ENCODE measurements at regions not wholly inside any gene's neighbourhood (a gene's known extent, or its start where the extent isn't known, plus 50 kb on each side); places are given as distances from the start of the nearest gene placed in this dataset.
A peak's percentile ranks its signal among the peaks of the same experiment; 100 is the strongest.

DNA sequence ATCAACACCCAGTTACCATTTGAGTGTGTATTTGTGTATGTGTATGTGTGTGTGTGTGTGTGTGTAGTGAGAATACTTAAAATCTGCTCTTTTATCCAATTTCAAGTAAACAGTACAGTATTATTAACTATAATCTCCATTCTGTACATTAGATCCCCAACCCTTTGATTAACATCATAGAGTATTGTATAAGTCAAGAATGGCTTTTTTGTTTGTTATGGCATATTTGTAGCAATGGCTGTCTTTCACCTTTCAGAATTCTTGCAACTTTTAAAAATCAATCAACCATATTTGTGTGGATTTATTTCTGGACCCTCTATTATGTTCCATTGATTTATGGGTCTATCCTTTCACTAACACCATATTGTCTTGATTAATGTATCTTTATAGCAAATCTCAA lies 779.3 kb upstream of the MIR17HG start:
- no peak overlapping the region for H3K4me3 ChIP-seq (replicated peaks; ENCODE audit: low read depth, low read length)
- TF ChIP-seq, protein P1, sequence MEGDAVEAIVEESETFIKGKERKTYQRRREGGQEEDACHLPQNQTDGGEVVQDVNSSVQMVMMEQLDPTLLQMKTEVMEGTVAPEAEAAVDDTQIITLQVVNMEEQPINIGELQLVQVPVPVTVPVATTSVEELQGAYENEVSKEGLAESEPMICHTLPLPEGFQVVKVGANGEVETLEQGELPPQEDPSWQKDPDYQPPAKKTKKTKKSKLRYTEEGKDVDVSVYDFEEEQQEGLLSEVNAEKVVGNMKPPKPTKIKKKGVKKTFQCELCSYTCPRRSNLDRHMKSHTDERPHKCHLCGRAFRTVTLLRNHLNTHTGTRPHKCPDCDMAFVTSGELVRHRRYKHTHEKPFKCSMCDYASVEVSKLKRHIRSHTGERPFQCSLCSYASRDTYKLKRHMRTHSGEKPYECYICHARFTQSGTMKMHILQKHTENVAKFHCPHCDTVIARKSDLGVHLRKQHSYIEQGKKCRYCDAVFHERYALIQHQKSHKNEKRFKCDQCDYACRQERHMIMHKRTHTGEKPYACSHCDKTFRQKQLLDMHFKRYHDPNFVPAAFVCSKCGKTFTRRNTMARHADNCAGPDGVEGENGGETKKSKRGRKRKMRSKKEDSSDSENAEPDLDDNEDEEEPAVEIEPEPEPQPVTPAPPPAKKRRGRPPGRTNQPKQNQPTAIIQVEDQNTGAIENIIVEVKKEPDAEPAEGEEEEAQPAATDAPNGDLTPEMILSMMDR (IDR thresholded peaks at IDR 0.05; ENCODE audit: low read length, missing control alignments) = no peak
- DNase-seq (ENCODE audit: low read depth) = no peak

DNA sequence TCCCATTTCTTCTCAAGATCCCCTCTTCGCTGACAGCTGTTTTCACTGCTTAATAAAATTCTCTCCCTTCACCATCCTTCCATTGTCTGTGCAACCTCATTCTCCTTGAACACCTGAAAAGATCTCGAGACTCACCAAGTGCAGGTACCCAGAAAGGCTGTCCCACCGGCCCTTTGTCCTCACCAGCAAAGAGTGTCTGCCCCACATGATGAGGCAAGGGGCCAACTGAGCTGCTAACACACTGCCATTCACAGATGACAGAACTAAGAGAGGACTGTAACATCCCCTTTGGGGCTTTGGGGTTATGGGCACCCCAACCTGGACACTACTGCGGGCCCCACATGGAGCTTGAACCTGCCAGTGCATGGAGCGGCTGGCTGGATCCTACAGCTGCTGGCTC lies 771.4 kb upstream of the MIR17HG start:
- DNase-seq (ENCODE audit: low read depth) = no peak
- H3K4me3 ChIP-seq (replicated peaks; ENCODE audit: low read depth, low read length) = no peak overlapping the region
- TF ChIP-seq, protein P1 (IDR thresholded peaks at IDR 0.05; ENCODE audit: low read length, missing control alignments) = no peak

DNA sequence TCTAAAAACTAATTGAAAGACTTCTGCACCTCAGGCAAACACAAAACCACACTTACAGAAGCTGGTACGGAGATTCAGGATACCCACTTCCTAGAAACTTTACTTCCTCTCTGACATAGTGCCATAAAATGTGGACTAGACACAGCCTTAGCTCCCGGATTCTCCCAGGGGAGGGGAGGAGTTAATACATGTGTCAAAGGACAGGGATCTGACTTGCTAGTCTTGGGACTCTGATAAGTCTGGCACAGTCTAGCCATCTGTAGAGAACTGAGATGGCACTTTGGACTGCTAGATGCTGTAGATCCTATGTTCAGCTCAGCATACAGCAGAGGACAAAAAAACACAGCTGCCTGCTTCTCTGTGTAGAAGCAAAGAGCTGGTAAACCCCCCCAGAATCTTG lies 769.8 kb upstream of the MIR17HG start:
- DNase-seq (ENCODE audit: low read depth) = no peak
- TF ChIP-seq, protein P1 (IDR thresholded peaks at IDR 0.05; ENCODE audit: low read length, missing control alignments) = no peak
- no peak overlapping the region for H3K4me3 ChIP-seq (replicated peaks; ENCODE audit: low read depth, low read length)

DNA sequence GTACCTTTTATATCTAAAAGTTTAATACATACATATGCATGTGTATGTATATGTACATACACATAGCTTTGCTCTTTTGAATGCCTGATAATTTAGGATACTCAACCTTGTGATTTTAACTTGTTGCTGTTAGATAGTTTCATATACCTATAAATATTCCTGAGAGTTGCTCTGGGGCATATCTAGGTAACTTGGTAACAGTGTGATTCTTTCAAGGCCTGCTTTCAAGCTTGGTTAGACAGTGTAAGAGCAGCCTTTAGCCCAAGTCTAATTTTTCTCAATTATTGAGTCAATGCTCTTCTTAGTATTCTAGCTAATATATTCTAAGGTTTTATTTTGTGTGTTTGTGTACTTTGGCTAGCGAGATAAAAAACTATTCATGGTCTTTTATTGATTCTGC lies 762.1 kb upstream of the MIR17HG start:
- no peak for DNase-seq (ENCODE audit: low read depth)
- TF ChIP-seq, protein P1 (IDR thresholded peaks at IDR 0.05; ENCODE audit: low read length, missing control alignments) = no peak
- H3K4me3 ChIP-seq (replicated peaks; ENCODE audit: low read depth, low read length) = no peak overlapping the region

DNA sequence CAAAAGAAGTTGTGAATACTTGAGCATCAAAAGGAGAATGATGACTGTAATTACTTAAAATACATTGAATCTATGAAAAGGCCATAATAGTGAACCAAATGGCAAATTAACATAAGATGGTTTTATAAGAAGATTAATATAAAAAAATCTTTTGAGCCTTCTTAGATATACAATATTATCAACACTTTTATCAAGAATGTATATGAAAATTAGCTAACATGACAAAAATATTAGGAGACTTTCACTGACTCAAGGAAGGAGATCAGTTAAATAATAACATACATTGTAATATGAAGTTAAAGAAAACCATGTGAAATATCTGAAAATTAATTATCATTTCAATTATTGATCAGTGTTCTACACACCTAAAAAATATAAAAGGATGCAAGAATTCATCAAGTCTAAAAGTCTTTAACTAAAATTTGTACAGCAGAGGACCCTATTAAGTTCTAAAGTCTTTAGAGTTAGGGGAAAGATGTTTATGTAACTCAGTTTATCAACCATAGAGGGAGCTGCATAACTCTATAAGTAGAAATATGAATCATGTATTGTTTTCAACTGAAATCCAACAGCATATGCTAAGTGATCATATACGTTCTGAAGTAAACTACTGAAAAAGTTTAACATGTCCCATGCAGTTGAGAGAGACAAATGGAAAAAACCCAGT lies 756.1 kb upstream of the MIR17HG start:
- no peak overlapping the region for H3K4me3 ChIP-seq (replicated peaks; ENCODE audit: low read depth, low read length)
- TF ChIP-seq, protein P1 (IDR thresholded peaks at IDR 0.05; ENCODE audit: low read length, missing control alignments) = no peak
- DNase-seq (ENCODE audit: low read depth) = no peak

DNA sequence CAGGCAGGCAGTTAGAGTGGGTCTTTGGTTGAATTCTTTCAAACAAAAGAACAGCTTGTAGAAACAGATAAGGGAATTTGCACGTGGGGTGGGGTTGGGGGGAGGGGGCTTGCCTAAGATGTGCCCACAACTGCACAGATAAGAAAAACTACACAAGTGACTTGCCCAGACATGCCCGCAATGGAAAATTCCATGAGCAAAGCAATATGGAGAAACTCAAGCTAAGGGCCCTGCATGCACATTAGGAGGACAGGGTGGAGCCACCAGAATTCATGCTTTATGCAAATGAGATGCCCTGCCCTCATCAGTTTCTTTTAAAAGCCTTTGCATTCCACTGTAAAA lies 755.6 kb upstream of the MIR17HG start:
- TF ChIP-seq, protein P1 (IDR thresholded peaks at IDR 0.05; ENCODE audit: low read length, missing control alignments) = no peak
- DNase-seq (ENCODE audit: low read depth) = peak; percentile 4

DNA sequence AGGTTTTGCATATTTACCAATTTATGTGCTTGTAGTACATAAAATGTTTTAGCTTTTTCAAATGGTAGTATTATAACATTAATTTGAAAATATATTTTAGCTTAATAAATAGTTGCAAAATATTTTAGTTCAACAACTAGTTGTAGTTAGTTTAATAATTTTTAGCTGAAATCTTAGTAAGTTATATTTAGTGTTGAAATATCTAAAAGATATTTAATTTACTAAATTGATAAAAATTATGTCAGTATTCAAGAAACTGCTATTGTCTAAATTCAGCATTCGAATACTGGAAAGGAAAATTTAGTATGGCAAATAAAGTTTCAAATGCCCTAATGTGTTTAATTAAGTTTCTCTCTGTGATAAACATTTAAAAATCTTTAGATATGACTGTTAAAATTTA lies 754.5 kb upstream of the MIR17HG start:
- DNase-seq (ENCODE audit: low read depth) = no peak
- TF ChIP-seq, protein P1 (IDR thresholded peaks at IDR 0.05; ENCODE audit: low read length, missing control alignments) = no peak
- no peak overlapping the region for H3K4me3 ChIP-seq (replicated peaks; ENCODE audit: low read depth, low read length)

More for the DNA sequence above, 755.6 kb upstream of the MIR17HG start:
- H3K4me3 ChIP-seq (replicated peaks; ENCODE audit: low read depth, low read length) = no peak overlapping the region
